SK-N-SH (cell line): ENCODE measurements at regions not wholly inside any gene's neighbourhood (a gene's known extent, or its start where the extent isn't known, plus 50 kb on each side); places are given as distances from the start of the nearest gene placed in this dataset.

Experiments
- CTCF ChIA-PET: fragments of 300-600, 350-600 bp; formaldehyde crosslinking; extraction: SDS; loops from one replicate; lab custom pipeline; 2021; lab: Yijun Ruan, JAX
- POLR2A ChIA-PET: fragments of 350-600 bp; sonication (Branson Sonifier 250); formaldehyde crosslinking; extraction: SDS; loops from one replicate; lab custom pipeline; 2020; ENCODE audit warnings: antibody characterized with exemption, inconsistent platforms; lab: Yijun Ruan, JAX
- DNase-seq: peaks from one replicate; pipeline ENCODE4 v3.0.0; 2012
- H2AFZ ChIP-seq: fragments of 200-600 bp; sonication (generic); 2 replicates; pipeline ENCODE4 v1.8.1; 2016; ENCODE audit warnings: antibody characterized with exemption, mild to moderate bottlenecking, low read depth
- H3F3A ChIP-seq: fragments of 200-600 bp; sonication (generic); replicated peaks from 2 replicates; pipeline ENCODE3; 2016; ENCODE audit warnings: antibody characterized with exemption, mild to moderate bottlenecking; ENCODE audit not compliant: insufficient read depth
- H3K27ac ChIP-seq, 2 experiments: fragments of 200-500 bp in 1 of 2; fragments of 200-600 bp in 1 of 2; sonication (Bioruptor generic) in 1 of 2; sonication (generic), shearing (Covaris generic) in 1 of 2; 2 replicates each; pipeline versions ENCODE4 v1.5.1 to v1.6.1; 2014 to 2016; ENCODE audit warnings: low read depth in 2 of 2, inconsistent platforms in 1 of 2, low read length in 1 of 2, mild to moderate bottlenecking in 1 of 2, mixed read lengths in 1 of 2
- H3K27me3 ChIP-seq: fragments of 200-600 bp; sonication (generic), shearing (Covaris generic); 2 replicates; pipeline ENCODE4 v1.6.1; 2016; ENCODE audit warnings: mixed run types; ENCODE audit not compliant: insufficient read depth
- H3K36me3 ChIP-seq, 2 experiments: fragments of 200-500 bp in 1 of 2; fragments of 200-600 bp in 1 of 2; sonication (Bioruptor generic) in 1 of 2; sonication (generic) in 1 of 2; replicated peaks in 1 of 2; 2 replicates each; pipeline versions ENCODE3 to v1.5.1; 2014 to 2016; ENCODE audit warnings: low read length in 1 of 2, mild to moderate bottlenecking in 1 of 2; ENCODE audit not compliant: insufficient read depth in 2 of 2, control insufficient read depth in 1 of 2
- H3K4me1 ChIP-seq, 2 experiments: fragments of 200-500 bp in 1 of 2; fragments of 200-600 bp in 1 of 2; sonication (Bioruptor generic) in 1 of 2; sonication (generic), shearing (Covaris generic) in 1 of 2; 2 replicates each; pipeline versions ENCODE4 v1.5.1 to v1.6.1; 2014 to 2016; ENCODE audit warnings: low read depth in 1 of 2, low read length in 1 of 2, mixed run types in 1 of 2; ENCODE audit not compliant: insufficient read depth in 2 of 2, control insufficient read depth in 1 of 2
- H3K4me2 ChIP-seq: fragments of 200-600 bp; sonication (generic), shearing (Covaris generic); 2 replicates; pipeline ENCODE4 v1.6.1; 2017; ENCODE audit warnings: mixed run types
- H3K4me3 ChIP-seq, 2 experiments: fragments of 200-500 bp in 1 of 2; fragments of 200-600 bp in 1 of 2; sonication (Bioruptor generic) in 1 of 2; sonication (generic), shearing (Covaris generic) in 1 of 2; 2 replicates each; pipeline versions ENCODE4 v1.5.1 to v1.8.1; 2014 to 2016; ENCODE audit warnings: low read depth in 2 of 2, inconsistent platforms in 1 of 2, low read length in 1 of 2, mild to moderate bottlenecking in 1 of 2, mixed read lengths in 1 of 2, moderate library complexity in 1 of 2
- H3K79me2 ChIP-seq: fragments of 200-600 bp; sonication (generic); 2 replicates; pipeline ENCODE4 v1.8.1; 2017; ENCODE audit warnings: mild to moderate bottlenecking; ENCODE audit not compliant: insufficient read depth
- H3K9ac ChIP-seq: fragments of 200-600 bp; sonication (generic); 2 replicates; pipeline ENCODE4 v1.6.1; 2017; ENCODE audit warnings: mixed run types
- H3K9me2 ChIP-seq: fragments of 200-600 bp; sonication (generic); 2 replicates; pipeline ENCODE4 v1.6.1; 2017; ENCODE audit warnings: mixed run types
- H3K9me3 ChIP-seq: fragments of 200-600 bp; sonication (generic); 2 replicates; pipeline ENCODE4 v1.6.1; 2017; ENCODE audit warnings: mixed run types, mild to moderate bottlenecking, moderate library complexity
- H4K20me1 ChIP-seq: fragments of 200-600 bp; sonication (generic); 2 replicates; pipeline ENCODE4 v1.6.1; 2017; ENCODE audit warnings: mild to moderate bottlenecking, mixed run types; ENCODE audit not compliant: insufficient read depth
- CHD2 ChIP-seq: fragments of 150-350 bp; IDR thresholded peaks from 2 replicates; pipeline ENCODE4 v1.6.1; 2018; ENCODE audit warnings: low read length; ENCODE audit not compliant: partially characterized antibody
- CTCF ChIP-seq: fragments of 200-600 bp; sonication (generic); IDR thresholded peaks from 2 replicates; pipeline ENCODE4 v1.6.1; 2017; ENCODE audit warnings: antibody characterized with exemption, mild to moderate bottlenecking, moderate library complexity
- EZH2phosphoT487 ChIP-seq: fragments of 200-600 bp; sonication (generic); IDR thresholded peaks from 2 replicates; pipeline ENCODE4 v1.6.1; 2017; ENCODE audit warnings: low read depth, mixed run types, mild to moderate bottlenecking, antibody characterized with exemption, moderate library complexity, borderline replicate concordance
- FOXJ3 ChIP-seq: sonication (generic); formaldehyde crosslinking; IDR thresholded peaks from 2 replicates; pipeline ENCODE4 v1.5.1; 2020; ENCODE audit warnings: mild to moderate bottlenecking, missing genetic modification reagents
- FOXM1 ChIP-seq: IDR thresholded peaks from 2 replicates; pipeline ENCODE4 v1.4.0; 2012; ENCODE audit warnings: low read depth, mild to moderate bottlenecking
- GATA2 ChIP-seq: sonication (generic); formaldehyde crosslinking; IDR thresholded peaks from 2 replicates; pipeline ENCODE4 v1.5.0; 2020; ENCODE audit warnings: mild to moderate bottlenecking, missing genetic modification reagents
- MEF2A ChIP-seq: IDR thresholded peaks from 2 replicates; pipeline ENCODE4 v1.4.0; 2012; ENCODE audit warnings: low read depth, borderline replicate concordance
- MXI1 ChIP-seq: IDR thresholded peaks from 2 replicates; pipeline ENCODE4 v1.6.1; 2012; ENCODE audit warnings: mild to moderate bottlenecking, low read depth, low read length, improper control_type of control experiment
- NFIC ChIP-seq: IDR thresholded peaks from 2 replicates; pipeline ENCODE4 v1.4.0; 2012; ENCODE audit warnings: borderline replicate concordance
- NRF1 ChIP-seq: IDR thresholded peaks from 2 replicates; pipeline ENCODE4 v1.6.1; 2012; ENCODE audit warnings: low read depth, mild to moderate bottlenecking, low read length
- PBX3 ChIP-seq: IDR thresholded peaks from 2 replicates; pipeline ENCODE4; 2012
- POLR2AphosphoS5 ChIP-seq: IDR thresholded peaks from 2 replicates; pipeline ENCODE4 v1.6.1; 2012; ENCODE audit warnings: low read depth, low read length
- RAD21 ChIP-seq: IDR thresholded peaks from 2 replicates; pipeline ENCODE4 v1.6.1; 2012; ENCODE audit warnings: mild to moderate bottlenecking, low read length
- RCOR1 ChIP-seq: fragments of 150-350 bp; IDR thresholded peaks from 2 replicates; pipeline ENCODE4 v1.6.1; 2017; ENCODE audit warnings: antibody characterized with exemption, low read length
- REST ChIP-seq: IDR thresholded peaks from 2 replicates; pipeline ENCODE4 v1.6.1; 2012; ENCODE audit warnings: mild to moderate bottlenecking, low read depth, low read length, moderate library complexity
- RXRA ChIP-seq: IDR thresholded peaks from 2 replicates; pipeline ENCODE4 v1.4.0; 2012; ENCODE audit warnings: low read depth, mild to moderate bottlenecking, borderline replicate concordance
- SMC3 ChIP-seq: IDR thresholded peaks from 2 replicates; pipeline ENCODE4 v1.6.1; 2012; ENCODE audit warnings: low read depth, low read length, improper control_type of control experiment
- TCF12 ChIP-seq: IDR thresholded peaks from 2 replicates; pipeline ENCODE4 v1.4.0; 2012
- TEAD4 ChIP-seq: IDR thresholded peaks from 2 replicates; pipeline ENCODE4 v1.4.0; 2012; ENCODE audit warnings: mild to moderate bottlenecking, borderline replicate concordance; ENCODE audit not compliant: insufficient read depth
- USF2 ChIP-seq: fragments of 150-350 bp; IDR thresholded peaks from 2 replicates; pipeline ENCODE4 v1.6.1; 2017; ENCODE audit warnings: antibody characterized with exemption, low read length, low read depth, borderline replicate concordance
- YY1 ChIP-seq: IDR thresholded peaks from 2 replicates; pipeline ENCODE4 v1.4.0; 2012; ENCODE audit warnings: low read depth, mild to moderate bottlenecking
- WGBS: methylation state at CpG from one replicate; pipeline ENCODE4 v1.1.6; 2017; ENCODE audit warnings: low lambda C conversion rate; 5-methylcytosine and 5-hydroxymethylcytosine counted together

- CTCF ChIA-PET: interaction anchor here (0.8 to 1.0 kb wide), 3 partner anchors 10 to 118 kb away, joined by 3 to 4 read pairs (median 4); no protein-coding TSS in a partner anchor
- Histone ChIP-seq H4K20me1 (no peaks in the 10 kb centered on the region), H3K9me3 (no peaks in the 10 kb centered on the region), H3F3A (no peaks in the 10 kb centered on the region), H2AFZ (no peak overlapping the region), H3K27ac (no peak overlapping the region), H3K4me1 (no peaks in the 10 kb centered on the region), H3K27me3 (no peaks in the 10 kb centered on the region), H3K9ac (no peak overlapping the region), H3K9me2 (no peaks in the 10 kb centered on the region), H3K4me2 (no peak overlapping the region), H3K79me2 (no peaks in the 10 kb centered on the region), H3K4me3 (no peak overlapping the region), H3K36me3 (no peaks in the 10 kb centered on the region)
- POLR2A ChIA-PET: no interaction called here
- TF ChIP-seq RAD21: peak; percentile 39
- TF ChIP-seq CTCF: peak; percentile 57
- no peak for TF ChIP-seq USF2
- DNase-seq: no peak
- 43% methylated on average over 3 of the region's 3 CpGs for whole genome bisulfite sequencing
Observed at GRCh38 chr3:150303768-150304167, 104.3 kb upstream of the TSC22D2 start.

- TF ChIP-seq YY1 (no peak), NRF1 (no peak), RAD21 (no peak), TEAD4 (no peak), FOXM1 (no peak), REST (no peak), TCF12 (no peak), RCOR1 (no peak), SMC3 (no peak), CHD2 (no peak), MXI1 (no peak), EZH2phosphoT487 (no peak), POLR2AphosphoS5 (no peak), PBX3 (no peak), USF2 (no peak), GATA2 (no peak), MEF2A (no peak), RXRA (no peak), FOXJ3 (CRISPR knock-in tag) (no peak), NFIC (no peak)
- Histone ChIP-seq H3K9ac (no peak overlapping the region), H3K9me2 (no peaks in the 10 kb centered on the region), H4K20me1 (no peaks in the 10 kb centered on the region), H3K36me3 (no peaks in the 10 kb centered on the region), H3K4me3 (no peak overlapping the region), H3K27me3 (no peaks in the 10 kb centered on the region), H3K4me2 (no peak overlapping the region), H3F3A (no peaks in the 10 kb centered on the region), H3K27ac (no peak overlapping the region), H2AFZ (no peak overlapping the region), H3K9me3 (no peaks in the 10 kb centered on the region), H3K4me1 (no peaks in the 10 kb centered on the region), H3K79me2 (no peaks in the 10 kb centered on the region)
- ChIA-PET POLR2A (no interaction called here), CTCF (interaction anchor here (0.7 to 1.3 kb wide), 3 partner anchors 13 to 193 kb away, joined by 3 to 4 read pairs (median 4); no protein-coding TSS in a partner anchor)
- DNase-seq: no peak
Observed at GRCh38 chr3:150302246-150302645, 105.9 kb upstream of the TSC22D2 start.
